ENCODE measurements at regions not wholly inside any gene's neighbourhood (a gene's known extent, or its start where the extent isn't known, plus 50 kb on each side); places are given as distances from the start of the nearest gene placed in this dataset.
"Not testable (repeated sequence)": the region's sequence is repeated elsewhere in the genome, so short reads cannot be mapped to it uniquely, and the experiment has no call there.

DNA sequence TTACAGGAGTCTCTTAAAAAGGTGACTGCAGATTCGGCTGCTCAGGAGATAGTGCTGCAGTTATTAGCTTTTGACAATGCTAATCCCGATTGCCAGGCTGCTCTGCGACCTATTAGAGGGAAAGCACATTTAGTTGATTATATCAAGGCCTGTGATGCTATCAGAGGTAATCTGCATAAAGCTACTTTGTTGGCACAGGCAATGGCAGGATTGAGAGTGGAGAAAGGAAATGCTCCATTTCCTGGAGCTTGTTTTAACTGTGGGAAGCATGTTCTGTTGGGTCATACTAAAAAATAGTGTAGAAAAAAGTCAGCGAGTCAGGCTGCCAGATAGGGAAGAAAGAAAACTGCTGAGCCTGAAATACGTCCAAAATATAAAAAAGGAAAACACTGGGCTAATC lies 98.5 kb upstream of the EIF5 start:
- TF ChIP-seq, protein P1, sequence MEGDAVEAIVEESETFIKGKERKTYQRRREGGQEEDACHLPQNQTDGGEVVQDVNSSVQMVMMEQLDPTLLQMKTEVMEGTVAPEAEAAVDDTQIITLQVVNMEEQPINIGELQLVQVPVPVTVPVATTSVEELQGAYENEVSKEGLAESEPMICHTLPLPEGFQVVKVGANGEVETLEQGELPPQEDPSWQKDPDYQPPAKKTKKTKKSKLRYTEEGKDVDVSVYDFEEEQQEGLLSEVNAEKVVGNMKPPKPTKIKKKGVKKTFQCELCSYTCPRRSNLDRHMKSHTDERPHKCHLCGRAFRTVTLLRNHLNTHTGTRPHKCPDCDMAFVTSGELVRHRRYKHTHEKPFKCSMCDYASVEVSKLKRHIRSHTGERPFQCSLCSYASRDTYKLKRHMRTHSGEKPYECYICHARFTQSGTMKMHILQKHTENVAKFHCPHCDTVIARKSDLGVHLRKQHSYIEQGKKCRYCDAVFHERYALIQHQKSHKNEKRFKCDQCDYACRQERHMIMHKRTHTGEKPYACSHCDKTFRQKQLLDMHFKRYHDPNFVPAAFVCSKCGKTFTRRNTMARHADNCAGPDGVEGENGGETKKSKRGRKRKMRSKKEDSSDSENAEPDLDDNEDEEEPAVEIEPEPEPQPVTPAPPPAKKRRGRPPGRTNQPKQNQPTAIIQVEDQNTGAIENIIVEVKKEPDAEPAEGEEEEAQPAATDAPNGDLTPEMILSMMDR (IDR thresholded peaks at IDR 0.05; ENCODE audit: low read depth, low read length, missing input control) = not testable (repeated sequence)
- TF ChIP-seq, protein P2, sequence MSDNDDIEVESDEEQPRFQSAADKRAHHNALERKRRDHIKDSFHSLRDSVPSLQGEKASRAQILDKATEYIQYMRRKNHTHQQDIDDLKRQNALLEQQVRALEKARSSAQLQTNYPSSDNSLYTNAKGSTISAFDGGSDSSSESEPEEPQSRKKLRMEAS (IDR thresholded peaks at IDR 0.05) = not testable (repeated sequence)
- not testable (repeated sequence) for TF ChIP-seq SP1 (IDR thresholded peaks at IDR 0.05); RAD21 (IDR thresholded peaks at IDR 0.05); JUND (IDR thresholded peaks at IDR 0.05); GABPA (IDR thresholded peaks at IDR 0.05 in 1 of 2, conservative IDR thresholded peaks at IDR 0.05 in 1 of 2); RXRA (IDR thresholded peaks at IDR 0.05); FOXA1 (IDR thresholded peaks at IDR 0.05); TAF1 (conservative IDR thresholded peaks at IDR 0.05); YY1 (IDR thresholded peaks at IDR 0.05)

Measured in liver (tissue), 3 donors.